ENCODE measurements at regions not wholly inside any gene's neighbourhood (a gene's known extent, or its start where the extent isn't known, plus 50 kb on each side); places are given as distances from the start of the nearest gene placed in this dataset.

- Histone ChIP-seq H3K9ac (ENCODE audit: control insufficient read depth, extremely low read depth, insufficient read depth, low read length) (no peak overlapping the region), H3K36me3 (ENCODE audit: control insufficient read depth in 2 of 2, extremely low read depth in 1 of 2, insufficient read depth in 2 of 2, low read length in 2 of 2) (no peaks in the 10 kb centered on the region), H3K4me1 (ENCODE audit: control insufficient read depth, extremely low read depth, insufficient read depth, low read length) (peaks cover 3% of the 10 kb centered on the region), H3K79me2 (ENCODE audit: control insufficient read depth, insufficient read depth, low read length) (no peaks in the 10 kb centered on the region), H3K9me3 (ENCODE audit: control insufficient read depth, low read depth, low read length) (no peaks in the 10 kb centered on the region), H3K4me3 (ENCODE audit: control insufficient read depth in 2 of 3, extremely low read depth in 1 of 3, insufficient read depth in 2 of 3, low read depth in 1 of 3, low read length in 3 of 3) (no peak overlapping the region), H3K4me2 (ENCODE audit: control insufficient read depth, extremely low read depth, insufficient read depth, low read depth, low read length) (no peak overlapping the region), H3K9me1 (ENCODE audit: control insufficient read depth, extremely low read depth, insufficient read depth, low read length) (no peaks in the 10 kb centered on the region), H3K27me3 (ENCODE audit: control insufficient read depth, extremely low read depth, insufficient read depth, low read length) (no peaks in the 10 kb centered on the region), H4K20me1 (ENCODE audit: control insufficient read depth, extremely low read depth, insufficient read depth, low read length) (no peaks in the 10 kb centered on the region), H2AFZ (ENCODE audit: control insufficient read depth, low read length) (no peak overlapping the region), H3K27ac (ENCODE audit: control insufficient read depth, insufficient read depth, low read length) (no peak overlapping the region)
- FAIRE-seq (no peak), DNase-seq (ENCODE audit: low read depth, low spot score) (no peak)
- TF ChIP-seq CTCF (optimal IDR thresholded peaks at IDR 0.05 in 1 of 3, IDR thresholded peaks at IDR 0.05 in 1 of 3, conservative IDR thresholded peaks at IDR 0.05 in 1 of 3; ENCODE audit: extremely low read depth in 1 of 3, insufficient read depth in 2 of 3, low read length in 3 of 3) (no peak), EZH2 (IDR thresholded peaks at IDR 0.05; ENCODE audit: low read length) (no peak)
- dilution Hi-C loops (cut with MboI; ENCODE audit: extremely low pct_ligation_motif_present, low sequenced_read_pairs): no loop called here
Measured at GRCh38 chr6:27183060-27183832, 64.3 kb upstream of the PRSS16 start.

- H3K27me3 ChIP-seq (ENCODE audit: control insufficient read depth, extremely low read depth, insufficient read depth, low read length): no peaks in the 10 kb centered on the region
- peak overlapping the region; percentile 64 to 94 (median 81) for H3K4me3 ChIP-seq (ENCODE audit: control insufficient read depth in 2 of 3, extremely low read depth in 1 of 3, insufficient read depth in 2 of 3, low read depth in 1 of 3, low read length in 3 of 3)
- dilution Hi-C loops (cut with MboI; ENCODE audit: extremely low pct_ligation_motif_present, low sequenced_read_pairs): no loop called here
- H2AFZ ChIP-seq (ENCODE audit: control insufficient read depth, low read length): peak overlapping the region; percentile 88
- FAIRE-seq (no peak), DNase-seq (ENCODE audit: low read depth, low spot score) (no peak)
- H3K9me3 ChIP-seq (ENCODE audit: control insufficient read depth, low read depth, low read length): no peaks in the 10 kb centered on the region
- peak overlapping the region; percentile 74 for H3K9ac ChIP-seq (ENCODE audit: control insufficient read depth, extremely low read depth, insufficient read depth, low read length)
- H3K9me1 ChIP-seq (ENCODE audit: control insufficient read depth, extremely low read depth, insufficient read depth, low read length): no peaks in the 10 kb centered on the region
- H4K20me1 ChIP-seq (ENCODE audit: control insufficient read depth, extremely low read depth, insufficient read depth, low read length): no peaks in the 10 kb centered on the region
- peak overlapping the region; percentile 61 for H3K27ac ChIP-seq (ENCODE audit: control insufficient read depth, insufficient read depth, low read length)
- TF ChIP-seq EZH2 (IDR thresholded peaks at IDR 0.05; ENCODE audit: low read length): no peak
- no peak for TF ChIP-seq CTCF (optimal IDR thresholded peaks at IDR 0.05 in 1 of 3, IDR thresholded peaks at IDR 0.05 in 1 of 3, conservative IDR thresholded peaks at IDR 0.05 in 1 of 3; ENCODE audit: extremely low read depth in 1 of 3, insufficient read depth in 2 of 3, low read length in 3 of 3)
- no peaks in the 10 kb centered on the region for H3K79me2 ChIP-seq (ENCODE audit: control insufficient read depth, insufficient read depth, low read length)
- no peaks in the 10 kb centered on the region for H3K4me1 ChIP-seq (ENCODE audit: control insufficient read depth, extremely low read depth, insufficient read depth, low read length)
- H3K4me2 ChIP-seq (ENCODE audit: control insufficient read depth, extremely low read depth, insufficient read depth, low read depth, low read length): peak overlapping the region; percentile 98
- no peaks in the 10 kb centered on the region for H3K36me3 ChIP-seq (ENCODE audit: control insufficient read depth in 2 of 2, extremely low read depth in 1 of 2, insufficient read depth in 2 of 2, low read length in 2 of 2)
Measured at GRCh38 chr6:27187231-27188060, 60.1 kb upstream of the PRSS16 start.
